SW480 (cell line): ENCODE measurements at regions not wholly inside any gene's neighbourhood (a gene's known extent, or its start where the extent isn't known, plus 50 kb on each side); places are given as distances from the start of the nearest gene placed in this dataset.
A peak's percentile ranks its signal among the peaks of the same experiment; 100 is the strongest.
"Not testable (repeated sequence)": the region's sequence is repeated elsewhere in the genome, so short reads cannot be mapped to it uniquely, and the experiment has no call there.

Experiments
- DNase-seq: peaks from one replicate; pipeline ENCODE4 v3.0.0-alpha.2; 2016; ENCODE audit warnings: low spot score

DNA sequence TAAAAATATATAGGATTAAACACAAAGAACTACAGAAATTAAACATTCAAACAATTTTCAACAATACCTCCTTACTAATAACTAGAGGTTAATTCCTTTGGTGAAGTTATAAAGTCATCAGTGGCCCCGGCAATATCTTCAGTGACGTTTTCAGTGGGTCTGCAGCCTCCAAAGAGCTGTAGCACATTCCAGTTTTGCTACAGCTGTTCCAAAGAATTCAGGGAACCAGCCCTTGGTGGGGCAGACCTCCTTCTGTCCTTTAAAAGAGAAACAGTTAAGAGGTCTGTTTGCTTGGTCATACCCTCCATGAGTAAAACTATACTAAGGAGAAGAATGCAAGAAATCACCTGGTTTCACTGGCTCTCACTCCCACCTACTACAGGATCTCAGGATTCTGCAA is 99.2 kb upstream of the ZDHHC17 start:
- no peak for DNase-seq

DNA sequence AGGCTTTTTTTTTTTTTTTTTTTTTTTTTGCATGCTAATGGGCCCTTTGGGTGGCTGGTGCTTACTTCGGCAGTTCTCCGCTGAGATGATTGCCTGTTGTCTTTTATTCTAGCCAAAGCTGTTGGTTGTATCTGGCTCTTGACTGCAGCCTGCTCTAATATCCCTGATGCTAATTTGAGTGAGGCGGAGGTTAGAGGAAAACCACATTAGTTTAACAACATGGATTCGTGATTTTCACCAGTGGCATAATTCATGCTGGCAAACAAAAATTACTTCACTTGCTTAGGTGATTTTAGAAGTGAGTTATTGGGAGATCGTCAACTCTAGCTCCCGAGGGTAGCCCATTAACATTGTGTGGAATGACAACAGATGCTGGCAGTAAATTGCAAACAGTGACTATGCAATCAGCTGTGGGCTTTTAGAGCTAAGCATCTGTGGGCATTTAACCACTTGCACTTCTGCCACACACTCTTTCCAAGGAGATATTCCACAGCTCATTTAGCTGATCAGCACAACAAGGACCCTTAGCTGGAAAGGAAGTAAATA is 97.6 kb upstream of the ZDHHC17 start:
- DNase-seq: no peak

DNA sequence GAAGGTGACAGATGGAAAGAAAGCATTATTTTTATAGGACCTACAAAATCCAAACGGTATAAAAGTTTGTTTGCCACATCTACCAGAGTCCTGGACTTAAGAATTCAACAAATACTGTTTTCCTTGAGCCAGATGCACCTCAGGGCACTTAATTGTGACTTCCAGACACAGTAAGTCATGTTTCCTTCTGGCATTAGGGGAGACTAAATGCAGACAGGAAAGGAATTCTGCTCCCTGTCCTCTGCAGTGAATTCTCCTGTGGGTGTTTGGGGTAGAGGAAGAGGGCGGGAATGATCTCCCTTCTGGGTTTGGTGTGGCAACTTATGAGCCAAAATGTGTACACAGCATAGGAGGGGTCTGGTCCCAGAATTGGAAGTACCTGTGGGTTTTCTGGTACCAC is 93.9 kb upstream of the ZDHHC17 start:
- DNase-seq: no peak

DNA sequence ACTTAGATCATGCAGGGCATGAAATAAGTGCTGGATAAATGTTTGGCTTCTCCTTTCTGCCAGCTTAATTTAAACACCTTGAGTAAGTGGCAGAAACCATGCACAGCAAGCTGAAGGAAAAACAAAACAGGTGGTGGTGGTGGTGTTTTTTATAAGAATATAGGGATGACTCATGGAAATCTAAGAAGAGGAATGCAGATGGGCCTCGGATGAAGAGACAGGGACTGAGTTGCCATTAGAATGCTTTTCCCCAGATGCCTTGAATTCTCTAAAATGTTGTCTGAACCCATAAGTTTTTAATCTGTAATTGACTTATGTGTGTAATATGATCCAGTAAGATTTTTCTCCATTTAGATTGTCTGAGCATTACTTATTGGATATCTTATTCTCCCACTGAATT is 93.1 kb upstream of the ZDHHC17 start:
- DNase-seq: peak; percentile 8

DNA sequence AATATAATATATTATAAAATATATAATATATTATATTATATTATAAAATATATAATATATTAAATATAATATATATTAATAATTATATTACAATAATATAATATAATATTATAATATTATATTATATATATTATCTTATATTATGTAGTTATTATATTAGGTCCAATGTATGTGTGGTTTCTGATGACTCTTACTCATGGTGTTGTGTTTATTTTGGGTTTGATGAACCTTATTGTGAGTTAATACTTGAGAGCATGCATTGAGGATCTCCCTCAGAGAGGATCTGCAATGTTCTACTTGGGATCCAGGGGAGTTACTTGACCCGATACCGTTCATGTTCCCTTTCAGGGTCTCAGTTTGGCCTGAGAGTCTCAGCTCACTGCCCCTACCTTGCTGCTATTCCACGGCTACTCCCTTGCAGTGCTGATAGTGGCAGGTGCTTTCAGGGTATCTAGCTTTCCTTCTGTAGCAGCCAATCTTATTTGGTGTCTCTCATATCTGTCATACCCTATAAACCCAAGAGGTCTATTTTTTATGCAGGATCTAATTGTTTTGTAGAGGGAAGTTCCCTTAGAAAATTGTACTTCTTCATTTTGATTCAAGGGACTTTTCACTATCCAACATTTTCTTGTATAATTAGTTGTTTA is 89.1 kb upstream of the ZDHHC17 start:
- DNase-seq: no peak

DNA sequence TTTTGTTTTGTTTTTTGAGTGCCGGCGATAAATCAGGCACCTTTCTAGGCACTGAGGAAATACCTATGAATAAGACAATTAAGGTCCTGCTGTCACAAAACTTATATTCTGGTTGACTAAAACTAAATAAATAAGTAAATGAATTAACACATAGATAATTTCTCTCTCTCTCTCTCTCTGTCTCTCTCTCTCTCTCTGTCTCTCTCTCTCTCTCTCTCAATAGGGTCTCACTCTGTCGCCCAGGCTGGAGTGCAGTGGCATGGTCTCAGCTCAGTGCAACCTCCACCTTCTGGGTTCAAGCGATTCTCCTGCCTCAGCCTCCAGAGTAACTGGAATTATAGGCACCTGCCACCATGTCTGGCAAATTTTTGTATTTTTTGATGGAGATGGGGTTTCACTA is 87.7 kb upstream of the ZDHHC17 start:
- DNase-seq: not testable (repeated sequence)

DNA sequence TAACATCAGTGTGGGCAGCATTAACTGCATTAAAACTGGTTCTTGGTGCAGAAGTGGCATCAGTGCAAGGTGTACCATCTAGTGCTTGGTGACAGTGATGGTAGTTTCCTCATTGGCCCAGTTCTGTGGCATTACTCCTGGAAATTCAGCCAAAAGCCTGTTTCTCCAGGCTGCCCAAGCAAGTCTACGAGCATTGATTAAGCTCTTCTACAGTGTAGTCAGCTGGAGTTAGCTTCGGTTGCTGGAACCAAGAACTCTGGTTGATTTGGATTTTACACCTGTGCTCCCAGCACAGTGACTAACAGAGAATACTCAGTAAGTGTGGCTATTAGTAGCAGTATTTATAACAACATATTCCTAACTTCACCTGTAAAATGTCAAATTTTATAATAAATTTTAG is 84.9 kb upstream of the ZDHHC17 start:
- no peak for DNase-seq

DNA sequence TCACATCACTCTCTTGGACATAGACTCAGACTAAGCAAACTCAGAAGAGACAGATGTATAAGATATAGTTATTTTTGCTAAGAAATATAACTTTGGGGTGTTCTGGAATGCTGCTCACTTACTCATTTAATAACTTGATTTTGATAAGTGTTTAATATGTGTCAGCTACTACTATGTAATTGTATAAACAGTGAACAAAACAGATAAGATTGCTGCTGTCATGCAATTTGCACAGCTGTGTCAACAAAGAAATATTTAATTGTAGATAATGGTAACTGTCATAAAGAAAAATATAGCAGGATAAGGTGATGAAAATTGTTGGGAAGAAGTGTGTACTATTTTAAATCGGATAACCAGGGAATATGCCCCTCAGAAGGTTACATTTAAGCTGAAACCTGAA is 84.1 kb upstream of the ZDHHC17 start:
- no peak for DNase-seq

DNA sequence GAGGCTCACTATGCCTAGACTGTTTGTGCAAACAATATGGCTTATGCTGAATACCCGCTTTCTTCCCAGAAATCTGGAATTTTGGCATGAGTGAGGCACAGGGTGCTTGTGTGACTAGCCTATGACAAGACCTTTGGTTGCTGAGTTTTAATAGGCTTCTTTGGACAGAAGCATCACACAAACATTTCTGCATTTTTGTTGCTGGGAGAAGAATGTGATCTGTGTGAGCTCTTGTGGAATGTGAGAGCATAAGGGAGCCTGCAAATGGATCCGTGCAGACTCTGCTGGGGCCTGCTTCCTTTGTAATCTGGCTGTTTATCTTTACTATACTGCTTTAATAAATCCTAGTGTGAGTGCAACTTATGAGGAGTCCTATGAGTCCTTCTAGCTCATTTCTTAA is 83.0 kb upstream of the ZDHHC17 start:
- no peak for DNase-seq

DNA sequence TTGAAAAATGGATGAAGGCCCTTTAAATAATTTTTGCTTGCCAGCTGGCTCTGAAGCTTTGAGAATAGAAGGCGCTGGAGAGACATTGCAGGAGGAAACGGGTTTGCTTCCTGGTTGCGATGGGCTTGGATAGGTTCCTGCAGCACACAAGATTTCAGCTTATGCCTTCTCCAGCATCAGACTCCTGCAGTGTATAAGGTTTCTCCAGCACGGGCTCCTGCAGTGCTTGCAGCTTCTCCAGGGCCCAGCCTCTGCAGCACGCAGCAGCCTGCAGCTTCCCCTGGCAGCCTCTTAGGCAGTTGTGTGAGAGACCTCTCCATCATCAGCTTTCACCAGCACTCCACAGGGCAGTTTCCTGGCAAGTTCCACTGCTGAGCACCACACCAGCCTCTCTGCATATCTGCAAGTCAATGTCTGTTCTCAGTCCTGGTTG is 78.7 kb upstream of the ZDHHC17 start:
- DNase-seq: no peak

DNA sequence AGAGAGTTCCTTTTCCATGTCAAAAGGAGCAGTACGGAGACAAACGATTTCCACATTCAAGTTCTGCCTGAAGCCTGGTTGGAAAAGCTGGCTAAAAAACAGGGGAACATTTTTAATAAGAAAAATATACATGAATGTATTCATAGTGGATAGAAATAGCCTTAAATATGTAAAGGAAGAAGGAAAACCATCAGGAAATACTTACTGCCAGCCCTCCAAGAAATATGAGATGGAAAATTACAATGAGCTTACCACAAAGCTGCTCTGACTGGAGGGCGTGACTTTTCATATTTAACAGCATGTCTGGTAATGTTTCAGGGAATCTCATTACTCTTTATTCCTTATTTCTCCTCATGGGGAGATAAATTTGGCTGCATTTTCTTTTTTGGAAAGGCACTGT is 75.9 kb upstream of the ZDHHC17 start:
- no peak for DNase-seq

DNA sequence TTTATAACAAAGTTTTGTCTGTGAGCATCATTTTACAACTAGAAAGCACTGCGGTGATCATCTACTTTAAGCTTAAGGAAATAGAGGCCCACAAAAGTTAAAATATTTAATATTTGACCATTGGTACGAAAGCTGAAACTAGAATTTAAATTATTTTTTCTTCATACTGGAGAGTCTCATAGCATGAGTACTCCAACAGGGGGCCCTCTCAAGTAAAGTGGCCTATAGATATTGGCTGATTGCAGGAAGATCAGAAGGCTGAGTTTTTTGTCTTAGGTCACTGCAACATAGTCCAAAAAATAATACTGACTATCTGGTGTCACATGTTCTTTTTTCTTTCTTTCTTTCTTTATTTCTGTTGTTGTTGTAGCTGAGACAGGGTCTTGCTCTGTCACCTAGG is 75.3 kb upstream of the ZDHHC17 start:
- DNase-seq: no peak

DNA sequence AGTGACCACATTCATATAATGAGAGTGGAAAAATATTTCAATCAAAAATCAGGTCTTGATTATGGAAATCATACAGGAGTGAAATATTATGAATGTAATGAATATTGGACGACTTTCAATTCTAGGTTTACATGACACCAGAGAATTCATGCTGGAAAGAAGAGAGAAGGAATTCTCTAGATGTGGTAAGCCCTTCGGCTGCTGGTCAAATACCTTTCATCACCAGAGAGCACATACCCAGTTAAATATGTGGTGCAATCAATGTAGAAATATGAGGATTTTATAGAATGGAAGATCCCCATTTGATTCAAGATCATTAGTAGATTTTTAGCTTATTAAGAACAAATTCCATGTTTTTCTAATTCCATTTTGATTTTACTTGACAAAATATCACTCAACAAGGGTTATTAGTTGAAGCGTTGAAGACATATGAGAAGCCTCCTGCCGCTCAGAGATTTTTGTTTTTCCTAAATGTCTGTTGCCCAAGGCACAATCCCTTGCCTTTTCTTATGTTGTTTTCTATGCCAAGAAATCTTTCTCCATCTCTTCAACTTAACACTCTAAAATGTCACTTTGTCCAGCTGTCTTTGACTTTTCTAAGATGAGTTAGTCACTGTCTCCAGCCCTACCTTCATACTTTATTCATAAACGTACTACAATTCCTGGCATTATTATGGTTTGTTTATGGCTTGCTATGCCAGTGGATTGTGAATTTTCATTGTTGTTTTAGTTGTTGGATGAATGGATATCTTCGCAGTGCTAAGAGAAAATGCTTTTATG is 72.8 kb upstream of the ZDHHC17 start:
- DNase-seq: no peak

DNA sequence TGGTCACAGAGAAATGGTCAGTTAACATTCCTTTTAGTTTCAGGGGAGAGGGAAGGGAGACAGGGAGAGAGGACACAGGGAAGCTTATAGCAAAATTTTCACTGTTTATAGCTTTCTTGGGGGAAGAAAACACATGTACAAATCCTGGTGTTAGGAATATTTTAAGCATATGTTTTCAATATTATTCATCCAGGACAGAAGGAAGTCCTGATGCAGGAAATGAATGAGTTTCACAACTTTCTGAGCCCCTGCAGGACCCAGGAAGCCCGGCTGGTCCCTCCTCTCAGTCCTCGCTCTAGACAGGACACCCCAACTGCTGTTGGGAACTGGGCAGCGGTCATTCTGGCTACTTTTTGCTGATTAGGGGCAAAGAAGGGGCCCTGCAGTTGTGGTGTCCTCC is 71.1 kb upstream of the ZDHHC17 start:
- DNase-seq: no peak

DNA sequence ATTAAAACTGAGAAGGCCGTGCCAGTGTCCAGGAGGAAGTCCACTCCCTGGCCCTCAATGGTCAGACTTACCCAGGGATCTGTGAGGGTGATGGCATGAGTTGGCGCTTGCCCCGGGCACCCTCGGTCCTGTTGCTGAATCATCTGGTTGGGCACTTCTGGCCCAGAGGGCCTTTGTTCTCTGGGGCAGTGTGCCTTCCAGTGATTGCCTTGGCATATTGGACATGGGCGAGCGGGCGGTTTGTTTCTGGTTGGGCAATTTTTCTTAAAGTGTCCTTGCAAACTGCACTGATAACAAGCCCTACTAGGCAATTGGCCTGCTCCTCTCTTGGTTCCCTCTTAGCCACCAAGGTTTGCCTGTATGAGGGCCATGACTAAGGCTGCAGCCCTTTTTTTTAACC is 69.5 kb upstream of the ZDHHC17 start:
- no peak for DNase-seq

DNA sequence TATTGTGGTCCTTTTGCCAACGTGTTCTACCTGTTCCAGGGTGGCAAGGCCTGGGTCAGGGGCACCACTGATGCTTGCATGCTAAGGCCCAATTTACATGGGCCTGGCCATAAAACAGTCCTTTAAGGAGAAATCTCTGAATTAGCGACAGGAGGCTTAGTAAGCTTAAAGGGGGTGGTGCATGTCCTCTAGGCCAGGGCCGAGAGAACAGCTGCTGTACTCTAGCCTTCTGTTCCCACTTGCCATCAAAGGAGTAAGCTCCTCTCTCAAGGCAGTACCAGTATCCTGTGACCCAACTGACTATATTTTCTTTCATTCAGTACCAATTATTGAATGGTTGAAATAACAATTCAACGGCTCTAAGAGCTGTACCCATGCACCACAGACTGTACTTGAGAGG is 67.7 kb upstream of the ZDHHC17 start:
- no peak for DNase-seq

DNA sequence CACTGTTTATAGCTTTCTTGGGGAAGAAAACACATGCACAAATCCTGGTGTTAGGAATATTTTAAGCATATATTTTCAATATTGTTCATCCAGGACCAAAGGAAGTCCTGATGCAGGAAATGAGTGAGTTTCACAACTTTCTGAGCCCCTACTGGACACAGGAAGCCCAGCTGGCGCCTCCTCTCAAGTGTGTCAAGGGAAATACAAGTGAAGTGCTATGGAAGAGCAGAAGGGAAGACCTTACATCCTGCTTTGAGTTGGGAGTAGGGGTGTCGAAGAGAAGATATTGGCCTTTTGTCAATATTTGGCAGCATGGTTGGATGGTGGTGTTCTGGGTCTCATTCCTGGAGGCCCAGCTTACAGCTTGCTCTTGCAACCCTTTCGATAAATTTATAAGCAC is 66.1 kb upstream of the ZDHHC17 start:
- DNase-seq: no peak

DNA sequence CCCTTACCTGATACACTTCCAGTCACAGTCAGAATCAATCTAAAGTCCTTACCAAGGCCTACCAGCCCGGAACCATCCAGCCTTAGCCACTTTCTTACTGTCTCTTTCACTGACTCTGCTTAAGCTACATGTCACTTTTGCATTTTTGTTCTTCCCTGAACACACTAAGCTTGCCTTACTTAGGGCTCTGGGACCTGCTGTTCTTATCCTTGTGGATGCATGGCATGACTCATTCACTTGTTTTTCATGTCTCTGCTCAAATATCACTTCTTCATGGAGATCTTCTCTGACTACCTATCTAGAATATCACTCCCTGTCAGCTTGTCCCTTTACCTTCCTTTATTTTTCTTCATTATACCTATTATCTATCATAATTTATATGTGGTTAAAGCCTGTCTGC is 65.6 kb upstream of the ZDHHC17 start:
- no peak for DNase-seq

DNA sequence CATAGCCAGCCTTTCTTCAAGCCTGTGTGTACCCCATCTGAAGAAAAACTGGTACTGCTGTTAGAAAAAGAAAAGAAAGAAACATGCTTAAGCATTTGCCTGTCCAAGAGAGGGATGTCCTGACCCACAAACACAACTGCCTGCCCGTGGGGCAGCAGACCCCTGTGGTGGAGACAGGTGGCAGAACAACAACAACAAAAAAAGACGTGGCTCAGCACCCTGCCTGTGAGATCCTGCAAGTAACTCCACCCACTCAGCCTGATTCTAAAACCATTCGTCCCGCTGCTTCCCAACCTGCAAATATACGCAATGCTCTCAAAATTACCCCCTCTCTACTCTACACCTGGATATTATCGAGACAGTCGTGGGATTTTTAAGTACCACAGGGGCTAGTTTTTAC is 64.9 kb upstream of the ZDHHC17 start:
- no peak for DNase-seq

DNA sequence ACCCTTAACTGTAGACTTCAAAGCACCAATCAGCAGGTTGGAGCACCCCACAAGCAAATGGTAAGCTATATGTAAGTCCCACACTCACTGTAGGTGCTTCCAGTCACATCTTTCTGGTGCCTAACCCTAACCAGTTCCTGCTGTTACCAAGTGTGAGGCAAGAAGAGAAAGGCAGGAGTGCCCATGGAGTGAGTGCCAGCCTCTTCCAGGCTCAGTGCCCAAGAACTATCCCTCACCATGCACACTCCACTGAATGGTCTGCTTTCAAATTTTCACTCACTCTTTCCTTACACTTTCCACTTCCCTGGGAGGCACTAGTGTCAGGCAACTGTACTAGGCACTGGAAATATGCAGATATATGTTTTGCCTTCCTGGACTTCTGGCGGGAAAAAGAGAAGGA is 62.2 kb upstream of the ZDHHC17 start:
- no peak for DNase-seq

DNA sequence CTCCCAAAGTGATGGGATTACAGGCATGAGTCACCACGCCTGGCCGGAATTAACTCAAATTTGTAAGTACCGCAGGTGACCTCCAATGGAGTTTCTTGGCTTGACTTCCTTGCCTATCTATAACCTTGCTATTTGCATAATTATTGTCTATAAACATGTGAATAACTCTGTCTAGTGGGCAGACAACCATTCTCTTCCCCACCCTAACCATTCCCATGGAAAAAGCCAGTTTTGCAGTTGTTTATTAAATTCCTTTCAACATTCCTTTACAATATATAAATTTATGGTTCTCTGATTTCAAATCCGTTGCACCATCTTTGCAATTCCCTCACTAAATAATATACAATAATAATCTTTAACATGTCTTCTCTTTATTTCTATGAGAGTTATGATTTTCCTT is 61.0 kb upstream of the ZDHHC17 start:
- DNase-seq: no peak

DNA sequence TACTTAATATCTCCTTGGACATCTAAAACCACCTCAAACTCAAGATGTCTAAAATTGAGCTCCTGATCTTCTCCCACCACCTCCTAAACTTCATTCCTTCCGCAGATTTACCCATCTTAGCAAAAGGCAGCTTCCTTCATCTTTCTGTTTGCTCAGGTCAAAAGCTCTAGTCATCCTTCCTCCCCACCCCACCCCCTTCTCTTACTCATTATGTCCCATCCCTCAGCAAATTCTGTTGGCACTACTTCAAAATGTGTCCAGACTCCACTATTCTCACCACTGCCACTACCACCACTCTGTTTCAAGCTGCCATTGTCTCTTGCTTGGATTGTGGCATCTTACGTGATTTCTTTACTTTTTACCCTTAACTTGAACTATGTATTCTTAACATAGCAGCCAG is 59.2 kb upstream of the ZDHHC17 start:
- no peak for DNase-seq

DNA sequence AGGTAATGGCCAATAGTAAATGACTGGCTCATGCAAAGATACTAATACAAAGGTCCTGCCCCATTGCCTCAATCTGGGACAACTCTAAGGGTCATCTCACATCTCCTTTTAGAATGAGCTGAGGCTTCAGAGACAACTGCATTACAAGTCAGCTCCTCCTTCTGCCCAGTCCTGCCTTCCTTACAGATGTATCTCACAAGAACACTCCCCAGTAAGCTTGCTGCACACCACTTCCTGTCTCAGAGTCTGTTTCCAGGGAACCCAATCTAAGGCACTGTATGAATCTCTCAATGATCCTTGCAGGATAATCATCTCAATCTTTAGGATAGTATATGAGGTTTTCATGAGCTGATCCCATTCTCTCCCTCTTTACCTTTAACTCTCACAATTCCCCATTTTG is 57.8 kb upstream of the ZDHHC17 start:
- no peak for DNase-seq

DNA sequence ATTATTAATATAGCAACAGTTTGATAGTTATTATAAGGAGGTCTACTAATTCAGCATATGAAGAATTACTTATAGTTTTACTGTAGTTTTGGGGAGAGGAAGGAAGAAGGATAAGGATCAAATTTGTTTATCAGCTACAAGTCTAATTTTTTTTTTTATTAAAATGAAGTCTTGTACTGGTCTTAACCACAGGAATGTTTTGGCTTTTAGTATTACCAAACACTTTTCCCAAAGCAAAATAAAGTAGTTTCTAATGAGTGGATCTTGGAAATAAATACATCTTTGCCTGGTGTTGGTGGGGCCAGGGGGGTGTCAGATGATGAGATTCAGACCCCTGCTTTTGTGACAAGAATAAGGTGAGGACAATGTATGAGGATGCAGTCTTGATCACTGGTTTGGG is 57.2 kb upstream of the ZDHHC17 start:
- no peak for DNase-seq
